Skeletal muscle tissue (tissue), 3 donors: ENCODE measurements at regions not wholly inside any gene's neighbourhood (a gene's known extent, or its start where the extent isn't known, plus 50 kb on each side); places are given as distances from the start of the nearest gene placed in this dataset.

Experiments used
- H3K27ac ChIP-seq: one replicate; pipeline ENCODE4 v1.7.0; 2013; ENCODE audit warnings: mild to moderate bottlenecking, low read depth, low read length, inconsistent platforms
- H3K27me3 ChIP-seq, 3 donors: one replicate each; pipeline ENCODE4 v1.7.0; 2013; ENCODE audit warnings: low read length in 3 of 3; ENCODE audit not compliant: control insufficient read depth in 3 of 3, insufficient read depth in 3 of 3
- H3K36me3 ChIP-seq, 3 donors: one replicate each; pipeline ENCODE4 v1.7.0; 2013; ENCODE audit warnings: low read length in 3 of 3; ENCODE audit not compliant: control insufficient read depth in 3 of 3, insufficient read depth in 3 of 3
- H3K4me1 ChIP-seq, 3 donors: one replicate each; pipeline ENCODE4 v1.7.0; 2013; ENCODE audit warnings: low read length in 3 of 3, mild to moderate bottlenecking in 3 of 3; ENCODE audit not compliant: control insufficient read depth in 3 of 3, insufficient read depth in 3 of 3
- H3K4me3 ChIP-seq, 3 donors: one replicate each; pipeline ENCODE4 v1.7.0; 2013; ENCODE audit warnings: low read length in 3 of 3
- H3K9ac ChIP-seq, 3 donors: one replicate each; pipeline ENCODE4 v1.7.0; 2013; ENCODE audit warnings: low read length in 3 of 3, mild to moderate bottlenecking in 3 of 3, moderate library complexity in 2 of 3, low read depth in 1 of 3
- H3K9me3 ChIP-seq, 3 donors: one replicate each; pipeline ENCODE4 v1.7.0; 2013; ENCODE audit warnings: low read length in 3 of 3; ENCODE audit not compliant: control insufficient read depth in 3 of 3
- donor health status: Osteomylitis.

DNA sequence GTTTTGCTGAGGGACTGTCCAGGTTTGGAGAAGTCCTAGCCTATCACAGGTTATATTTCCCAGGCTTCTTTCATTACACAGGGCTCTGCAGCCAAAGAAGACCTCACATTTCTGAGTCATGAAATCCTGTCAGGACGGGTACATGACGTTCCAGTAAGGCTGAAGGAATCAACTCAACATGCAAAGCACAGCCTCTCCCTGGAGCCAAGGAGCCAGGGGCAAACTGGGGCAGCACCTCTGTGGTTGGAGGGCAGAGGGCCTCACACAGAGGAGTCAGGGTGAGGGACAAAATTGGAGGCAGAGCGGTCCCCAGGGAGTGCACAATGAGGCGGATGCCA is 116.3 kb upstream of the GDF10 start:
- no peaks in the 10 kb centered on the region for H3K27me3 ChIP-seq
- no peaks in the 10 kb centered on the region for H3K9me3 ChIP-seq
- H3K27ac ChIP-seq: no peak overlapping the region
- no peak overlapping the region for H3K9ac ChIP-seq
- peaks cover 0 to 11% (median 0%) of the 10 kb centered on the region in 3 donors for H3K4me1 ChIP-seq
- no peaks in the 10 kb centered on the region for H3K36me3 ChIP-seq
- H3K4me3 ChIP-seq: no peak overlapping the region

DNA sequence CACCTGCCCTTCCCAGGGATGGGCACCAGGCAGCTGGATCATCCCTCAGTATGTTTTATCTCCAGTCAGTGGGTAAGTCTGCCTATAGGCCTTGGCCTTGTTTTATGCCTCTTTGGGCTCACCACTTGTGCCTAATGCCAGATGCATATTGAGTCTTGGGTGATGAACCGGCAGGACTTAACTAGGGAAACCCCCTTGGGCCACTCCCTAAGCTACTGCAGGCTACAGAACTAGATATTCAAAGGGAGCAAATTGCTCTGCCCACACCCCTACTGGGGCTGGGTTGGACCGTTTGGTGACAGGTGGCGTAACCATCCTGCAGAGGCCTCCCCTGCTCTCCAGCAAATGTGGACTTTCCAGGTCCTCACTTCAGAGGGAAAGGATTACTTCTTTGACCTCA is 115.7 kb upstream of the GDF10 start:
- no peaks in the 10 kb centered on the region for H3K9me3 ChIP-seq
- no peaks in the 10 kb centered on the region for H3K27me3 ChIP-seq
- no peak overlapping the region for H3K4me3 ChIP-seq
- H3K27ac ChIP-seq: no peak overlapping the region
- H3K36me3 ChIP-seq: no peaks in the 10 kb centered on the region
- H3K9ac ChIP-seq: no peak overlapping the region
- peaks cover 0 to 11% (median 0%) of the 10 kb centered on the region in 3 donors for H3K4me1 ChIP-seq

GRCh38 chr10:47184724-47185330 is 115.2 kb upstream of the GDF10 start:
- Histone ChIP-seq H3K4me1 (peaks cover 0 to 11% (median 0%) of the 10 kb centered on the region in 3 donors), H3K4me3 (no peak overlapping the region)

GRCh38 chr10:47186941-47187340 is 113.1 kb upstream of the GDF10 start:
- peaks cover 0 to 11% (median 0%) of the 10 kb centered on the region in 3 donors for H3K4me1 ChIP-seq
- H3K27me3 ChIP-seq: no peaks in the 10 kb centered on the region
- H3K4me3 ChIP-seq: no peak overlapping the region
- no peaks in the 10 kb centered on the region for H3K36me3 ChIP-seq
- H3K27ac ChIP-seq: no peak overlapping the region
- no peak overlapping the region for H3K9ac ChIP-seq
- H3K9me3 ChIP-seq: no peaks in the 10 kb centered on the region

More at GRCh38 chr10:47184724-47185330, 115.2 kb upstream of the GDF10 start:
- H3K9ac ChIP-seq: no peak overlapping the region
- no peaks in the 10 kb centered on the region for H3K27me3 ChIP-seq
- H3K27ac ChIP-seq: no peak overlapping the region
- H3K9me3 ChIP-seq: no peaks in the 10 kb centered on the region
- H3K36me3 ChIP-seq: no peaks in the 10 kb centered on the region

DNA sequence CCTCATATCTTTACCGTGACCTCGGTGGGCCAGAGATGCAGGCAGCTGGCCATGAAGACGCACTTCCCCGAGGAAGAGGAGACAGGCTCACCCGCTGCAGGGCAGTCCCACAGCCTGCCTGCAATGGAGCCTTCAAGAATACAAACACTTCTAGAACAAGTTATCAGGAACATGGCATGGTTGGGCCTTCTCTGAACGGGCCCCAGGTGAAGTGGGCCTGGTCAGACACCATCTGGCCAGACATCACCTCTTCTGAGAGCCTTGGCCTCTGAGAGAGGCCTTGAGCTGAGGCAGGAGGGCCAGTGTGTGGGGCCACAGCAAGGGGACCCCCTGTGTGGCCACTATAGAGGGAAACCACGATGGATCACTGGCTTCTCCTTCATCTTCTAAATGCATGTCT is 112.4 kb upstream of the GDF10 start:
- no peaks in the 10 kb centered on the region for H3K27me3 ChIP-seq
- peaks cover 0 to 11% (median 0%) of the 10 kb centered on the region in 3 donors for H3K4me1 ChIP-seq
- H3K36me3 ChIP-seq: no peaks in the 10 kb centered on the region
- no peak overlapping the region for H3K9ac ChIP-seq
- H3K27ac ChIP-seq: no peak overlapping the region
- H3K4me3 ChIP-seq: no peak overlapping the region
- H3K9me3 ChIP-seq: no peaks in the 10 kb centered on the region

DNA sequence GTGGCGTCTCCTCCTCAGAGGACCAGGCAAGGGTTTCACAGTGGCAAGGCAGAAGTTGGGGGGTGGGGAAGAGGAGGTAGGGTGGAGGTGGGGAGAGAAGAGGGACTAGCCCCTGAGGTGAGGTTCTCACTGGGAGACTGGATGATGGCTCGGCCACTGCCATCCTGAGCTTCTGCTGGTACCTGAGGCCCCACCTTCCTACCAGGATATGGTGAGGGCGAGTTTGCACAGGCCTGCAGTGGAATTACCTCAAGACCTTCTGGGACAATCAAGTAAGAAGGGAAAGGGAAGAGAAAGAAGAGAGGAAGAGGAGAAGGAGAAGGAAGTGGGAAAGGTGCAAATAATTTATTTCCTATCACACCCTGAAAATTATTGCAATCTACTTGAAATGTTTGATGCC is 111.8 kb upstream of the GDF10 start:
- peaks cover 0 to 9% (median 0%) of the 10 kb centered on the region in 3 donors for H3K4me1 ChIP-seq
- H3K27ac ChIP-seq: no peak overlapping the region
- no peaks in the 10 kb centered on the region for H3K36me3 ChIP-seq
- H3K27me3 ChIP-seq: no peaks in the 10 kb centered on the region
- no peaks in the 10 kb centered on the region for H3K9me3 ChIP-seq
- no peak overlapping the region for H3K9ac ChIP-seq
- no peak overlapping the region for H3K4me3 ChIP-seq

- Histone ChIP-seq H3K9ac (no peak overlapping the region), H3K36me3 (no peaks in the 10 kb centered on the region), H3K9me3 (no peaks in the 10 kb centered on the region), H3K4me3 (no peak overlapping the region), H3K4me1 (no peaks in the 10 kb centered on the region), H3K27me3 (no peaks in the 10 kb centered on the region), H3K27ac (no peak overlapping the region)
Observed at GRCh38 chr10:47189802-47190201, 110.2 kb upstream of the GDF10 start.

GRCh38 chr10:47190301-47190700 is 109.7 kb upstream of the GDF10 start:
- Histone ChIP-seq H3K9ac (no peak overlapping the region), H3K4me1 (no peaks in the 10 kb centered on the region), H3K9me3 (no peaks in the 10 kb centered on the region), H3K4me3 (no peak overlapping the region), H3K27ac (no peak overlapping the region), H3K36me3 (no peaks in the 10 kb centered on the region), H3K27me3 (no peaks in the 10 kb centered on the region)

DNA sequence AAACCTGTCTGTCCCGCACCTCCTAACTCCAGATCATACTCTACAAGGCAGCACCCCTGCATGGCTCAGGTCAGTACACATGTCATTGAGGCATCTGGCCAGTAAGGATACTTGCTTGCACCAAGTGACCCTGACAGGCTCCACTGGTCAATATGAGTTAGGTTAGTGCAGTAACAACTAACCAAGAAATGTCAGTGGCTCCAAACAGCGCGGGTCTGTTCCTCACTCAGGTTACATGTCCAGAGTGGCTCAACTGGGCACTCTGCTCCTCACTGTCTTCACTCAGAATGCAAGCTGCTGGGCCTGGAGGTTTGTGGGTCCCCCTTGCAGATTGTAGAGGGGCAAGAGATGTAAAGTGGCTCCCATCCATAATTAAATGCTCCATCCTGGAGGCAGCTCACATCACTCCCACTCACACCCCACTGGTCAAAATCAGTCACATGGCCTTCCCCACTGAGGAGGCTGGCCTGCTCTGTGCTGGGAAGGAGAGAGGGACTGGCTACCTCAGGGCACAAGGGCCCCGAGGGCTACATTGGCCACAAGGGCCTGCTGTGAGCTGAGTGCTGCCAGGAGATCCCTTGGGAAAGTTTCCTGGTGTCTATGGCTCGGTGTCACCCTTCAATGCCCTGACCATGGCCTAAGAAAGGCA is 109.1 kb upstream of the GDF10 start:
- H3K4me3 ChIP-seq: no peak overlapping the region
- H3K27ac ChIP-seq: no peak overlapping the region
- H3K9ac ChIP-seq: no peak overlapping the region
- no peaks in the 10 kb centered on the region for H3K36me3 ChIP-seq
- H3K9me3 ChIP-seq: no peaks in the 10 kb centered on the region
- H3K27me3 ChIP-seq: no peaks in the 10 kb centered on the region
- no peaks in the 10 kb centered on the region for H3K4me1 ChIP-seq

DNA sequence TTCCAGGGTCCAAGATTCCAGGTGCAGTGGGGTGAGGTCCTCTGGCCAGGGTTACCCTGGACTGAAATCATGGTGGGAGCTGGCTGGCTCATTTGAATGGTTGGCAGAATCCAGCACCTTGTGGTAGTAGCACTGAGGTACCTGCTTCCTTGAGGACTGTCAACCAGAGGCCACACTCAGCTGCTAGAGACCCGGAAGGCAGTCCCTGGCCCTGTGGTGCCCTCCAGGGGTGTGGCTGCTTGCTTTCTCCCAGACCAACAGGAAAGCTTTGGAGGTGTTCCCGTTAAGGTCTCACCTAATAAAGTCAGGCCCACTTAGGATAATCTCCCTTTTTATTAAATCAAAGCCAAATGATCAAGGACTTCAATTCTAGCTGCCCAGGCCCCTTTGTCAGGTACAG is 107.7 kb upstream of the GDF10 start:
- no peaks in the 10 kb centered on the region for H3K36me3 ChIP-seq
- H3K9me3 ChIP-seq: no peaks in the 10 kb centered on the region
- no peak overlapping the region for H3K9ac ChIP-seq
- H3K27ac ChIP-seq: no peak overlapping the region
- no peaks in the 10 kb centered on the region for H3K27me3 ChIP-seq
- no peaks in the 10 kb centered on the region for H3K4me1 ChIP-seq
- H3K4me3 ChIP-seq: no peak overlapping the region
